H1 (cell line): ENCODE measurements at regions not wholly inside any gene's neighbourhood (a gene's known extent, or its start where the extent isn't known, plus 50 kb on each side); places are given as distances from the start of the nearest gene placed in this dataset.
A peak's percentile ranks its signal among the peaks of the same experiment; 100 is the strongest.

ENCODE experiments used
- CTCF ChIA-PET: fragments of 300-600 bp; sonication (Branson Sonifier 250); formaldehyde crosslinking; loops from one replicate; lab custom pipeline; 2021; ENCODE audit not compliant: partially characterized antibody; lab: Charles Lee
- POLR2A ChIA-PET: fragments of 300-600 bp; sonication (Branson Sonifier 250); formaldehyde crosslinking; loops from one replicate; lab custom pipeline; 2021; ENCODE audit warnings: inconsistent platforms; ENCODE audit not compliant: partially characterized antibody; lab: Charles Lee
- DNase-seq, 2 experiments: peaks; one replicate each; pipeline versions ENCODE4 v3.0.0 to v3.0.0-alpha.2; 2010 to 2022; ENCODE audit warnings: low spot score in 2 of 2, low read depth in 1 of 2, mixed read lengths in 1 of 2
- FAIRE-seq: peaks from 2 replicates; lab custom pipeline; 2011; peaks lifted over from hg19 to GRCh38; lab: Jason Lieb, UNC
- H2AFZ ChIP-seq: 2 replicates; pipeline ENCODE4 v1.8.1; 2012; ENCODE audit warnings: low read length, inconsistent platforms
- H2AK5ac ChIP-seq: 2 replicates; pipeline ENCODE4 v1.6.1; 2013; ENCODE audit warnings: low read depth, low read length
- H2BK120ac ChIP-seq: replicated peaks from 2 replicates; pipeline ENCODE3; 2013; ENCODE audit warnings: low read depth, low read length, inconsistent platforms
- H2BK12ac ChIP-seq: 2 replicates; pipeline ENCODE4 v1.6.1; 2013; ENCODE audit warnings: low read depth, low read length
- H2BK15ac ChIP-seq: 2 replicates; pipeline ENCODE4 v1.6.1; 2013; ENCODE audit warnings: low read length
- H2BK20ac ChIP-seq: 2 replicates; pipeline ENCODE4 v1.6.1; 2013; ENCODE audit warnings: low read length
- H2BK5ac ChIP-seq: 2 replicates; pipeline ENCODE4 v1.6.1; 2013; ENCODE audit warnings: low read depth, low read length
- H3K14ac ChIP-seq: 2 replicates; pipeline ENCODE4 v1.6.1; 2013; ENCODE audit warnings: inconsistent platforms; ENCODE audit not compliant: insufficient read length
- H3K18ac ChIP-seq: 2 replicates; pipeline ENCODE4 v1.6.1; 2013; ENCODE audit warnings: low read length; ENCODE audit errors: extremely low read depth
- H3K23ac ChIP-seq: 2 replicates; pipeline ENCODE4 v1.6.1; 2013; ENCODE audit warnings: inconsistent platforms; ENCODE audit not compliant: insufficient read length
- H3K23me2 ChIP-seq: 2 replicates; pipeline ENCODE4 v1.6.1; 2013; ENCODE audit warnings: low read depth, low read length
- H3K27ac ChIP-seq: 2 replicates; pipeline ENCODE4 v1.6.1; 2011; ENCODE audit warnings: low read depth, low read length, inconsistent platforms
- H3K27me3 ChIP-seq, 4 experiments: replicated peaks in 1 of 4; 1 replicate in 1 of 4; 2 replicates in 3 of 4; pipeline versions ENCODE4 v1.6.1 to v1.8.1; 2011 to 2013; ENCODE audit warnings: low read length in 3 of 4, mild to moderate bottlenecking in 3 of 4, inconsistent platforms in 2 of 4, mixed read lengths in 2 of 4, moderate library complexity in 1 of 4; ENCODE audit not compliant: control insufficient read depth in 3 of 4, insufficient read depth in 3 of 4; ENCODE audit errors: extremely low read depth in 1 of 4
- H3K36me3 ChIP-seq, 4 experiments: 2 replicates each; pipeline versions ENCODE4 v1.6.1 to v1.8.1; 2011 to 2013; ENCODE audit warnings: mild to moderate bottlenecking in 4 of 4, low read length in 3 of 4, moderate library complexity in 2 of 4, control low read depth in 1 of 4, inconsistent platforms in 1 of 4; ENCODE audit not compliant: insufficient read depth in 4 of 4, control insufficient read depth in 2 of 4
- H3K4ac ChIP-seq: replicated peaks from 2 replicates; pipeline ENCODE3; 2013; ENCODE audit warnings: low read length, low read depth, mixed read lengths, inconsistent platforms; ENCODE audit not compliant: insufficient read length
- H3K4me1 ChIP-seq, 4 experiments: replicated peaks in 1 of 4; 1 replicate in 1 of 4; 2 replicates in 3 of 4; pipeline versions ENCODE4 v1.6.1 to v1.8.1; 2011 to 2013; ENCODE audit warnings: low read length in 3 of 4, inconsistent platforms in 2 of 4, mixed read lengths in 1 of 4; ENCODE audit not compliant: insufficient read depth in 4 of 4, control insufficient read depth in 3 of 4
- H3K4me2 ChIP-seq, 2 experiments: 2 replicates each; pipeline versions ENCODE4 v1.6.1 to v1.8.1; 2011 to 2013; ENCODE audit warnings: low read depth in 2 of 2, low read length in 2 of 2, control low read depth in 1 of 2, inconsistent platforms in 1 of 2, mild to moderate bottlenecking in 1 of 2; ENCODE audit not compliant: insufficient read depth in 1 of 2
- H3K4me3 ChIP-seq, 4 experiments: fragments of 200-600, 300-600 bp in 1 of 4; sonication (generic), shearing (Covaris generic), sonication (Bioruptor Twin) in 1 of 4; 2 replicates each; pipeline versions ENCODE4 v1.5.1 to v1.8.1; 2011 to 2016; ENCODE audit warnings: low read length in 4 of 4, low read depth in 3 of 4, control low read depth in 2 of 4, inconsistent platforms in 2 of 4, mild to moderate bottlenecking in 2 of 4, mixed read lengths in 1 of 4, moderate library complexity in 1 of 4; ENCODE audit not compliant: insufficient read depth in 2 of 4; ENCODE audit errors: extremely low read depth in 1 of 4
- H3K56ac ChIP-seq: replicated peaks from 2 replicates; pipeline ENCODE3; 2013; ENCODE audit warnings: low read depth, mild to moderate bottlenecking, mixed read lengths, low read length, inconsistent platforms; ENCODE audit not compliant: insufficient read length
- H3K79me1 ChIP-seq: 2 replicates; pipeline ENCODE4 v1.6.1; 2013; ENCODE audit warnings: low read depth, low read length, control low read depth
- H3K79me2 ChIP-seq, 2 experiments: 2 replicates each; pipeline versions ENCODE4 v1.6.1 to v1.8.1; 2012 to 2013; ENCODE audit warnings: low read length in 2 of 2, mild to moderate bottlenecking in 2 of 2, inconsistent platforms in 1 of 2; ENCODE audit not compliant: insufficient read depth in 2 of 2, control insufficient read depth in 1 of 2
- H3K9ac ChIP-seq, 4 experiments: replicated peaks in 1 of 4; 1 replicate in 1 of 4; 2 replicates in 3 of 4; pipeline versions ENCODE4 v1.6.1 to v1.8.1; 2011 to 2013; ENCODE audit warnings: low read depth in 3 of 4, low read length in 3 of 4, control low read depth in 2 of 4, mild to moderate bottlenecking in 2 of 4, moderate library complexity in 2 of 4, inconsistent platforms in 1 of 4; ENCODE audit errors: extremely low read depth in 1 of 4
- H3K9me3 ChIP-seq, 2 experiments: 2 replicates each; pipeline versions ENCODE4 v1.6.1 to v1.8.1; 2012 to 2013; ENCODE audit warnings: mild to moderate bottlenecking in 2 of 2, moderate library complexity in 2 of 2, control low read depth in 1 of 2, inconsistent platforms in 1 of 2, low read depth in 1 of 2, low read length in 1 of 2, mixed read lengths in 1 of 2; ENCODE audit not compliant: insufficient read depth in 2 of 2
- H4K20me1 ChIP-seq, 2 experiments: replicated peaks in 1 of 2; 2 replicates each; pipeline versions ENCODE3 to v1.8.1; 2011 to 2013; ENCODE audit warnings: inconsistent platforms in 2 of 2, low read length in 2 of 2, mild to moderate bottlenecking in 1 of 2; ENCODE audit not compliant: insufficient read depth in 2 of 2, control insufficient read depth in 1 of 2
- H4K5ac ChIP-seq: 2 replicates; pipeline ENCODE4 v1.6.1; 2013; ENCODE audit warnings: low read length, low read depth, mixed read lengths, inconsistent platforms; ENCODE audit not compliant: insufficient read length
- H4K8ac ChIP-seq: 2 replicates; pipeline ENCODE4 v1.8.0; 2013; ENCODE audit warnings: mild to moderate bottlenecking, moderate library complexity, low read length, inconsistent platforms; ENCODE audit not compliant: insufficient read depth; ENCODE audit errors: extremely low read depth
- H4K91ac ChIP-seq: replicated peaks from 2 replicates; pipeline ENCODE3; 2013; ENCODE audit warnings: low read length, mixed read lengths, inconsistent platforms; ENCODE audit not compliant: insufficient read length
- CTCF ChIP-seq, 3 experiments: IDR thresholded peaks; 1 replicate in 2 of 3; 2 replicates in 1 of 3; pipeline versions ENCODE4 v1.5.1 to v1.6.1; 2011; ENCODE audit warnings: low read length in 3 of 3, mild to moderate bottlenecking in 3 of 3, inconsistent platforms in 2 of 3, low read depth in 1 of 3, moderate library complexity in 1 of 3; ENCODE audit not compliant: insufficient read depth in 1 of 3; ENCODE audit errors: control extremely low read depth in 1 of 3
- JUN ChIP-seq: IDR thresholded peaks from 2 replicates; pipeline ENCODE4 v1.6.1; 2011; ENCODE audit warnings: low read depth, mild to moderate bottlenecking, improper control_type of control experiment, low read length
- RAD21 ChIP-seq, 2 experiments: IDR thresholded peaks in 1 of 2; conservative IDR thresholded peaks in 1 of 2; 2 replicates each; pipeline ENCODE4 v1.6.1; 2011; ENCODE audit warnings: low read depth in 2 of 2, low read length in 2 of 2, improper control_type of control experiment in 1 of 2, inconsistent platforms in 1 of 2, mild to moderate bottlenecking in 1 of 2, moderate library complexity in 1 of 2
- WGBS, 2 experiments: shearing (Covaris generic) in 1 of 2; methylation state at CpG; one replicate each; pipeline versions ENCODE4 v1.1.6 to v1.1.7; 2013 to 2015; ENCODE audit warnings: low lambda C conversion rate in 2 of 2, mixed read lengths in 2 of 2, inconsistent platforms in 1 of 2, low coverage in 1 of 2, missing lambda C conversion rate in 1 of 2; ENCODE audit not compliant: insufficient replicate concordance in 2 of 2, insufficient coverage in 1 of 2, insufficient read length in 1 of 2; ENCODE audit errors: extremely low coverage in 1 of 2, missing lambda C conversion rate in 1 of 2; 5-methylcytosine and 5-hydroxymethylcytosine counted together

- no peak overlapping the region for H3K9ac ChIP-seq
- no peaks in the 10 kb centered on the region for H3K79me1 ChIP-seq
- H3K27me3 ChIP-seq = no peaks in the 10 kb centered on the region
- H3K4me3 ChIP-seq = no peak overlapping the region
- WGBS, 2 experiments = 81% methylated on average over 8 of the region's 8 CpGs; no CpG with 5 or more reads in 1 of the 2 experiments
- peak overlapping the region; percentile 70; the same call in 1 of the 2 replicates for H2AFZ ChIP-seq
- no peak overlapping the region for H2BK15ac ChIP-seq
- no peak overlapping the region for H2BK12ac ChIP-seq
- no peak overlapping the region for H3K56ac ChIP-seq
- H3K4ac ChIP-seq = no peak overlapping the region
- FAIRE-seq = peak; percentile 95
- peak in 2 of 3 experiments; percentile 24 to 52; a peak in 2 of 4 replicates for TF ChIP-seq CTCF (IDR thresholded peaks at IDR 0.05; ENCODE audit: control extremely low read depth in 1 of 3, insufficient read depth in 1 of 3, low read depth in 1 of 3, low read length in 3 of 3)
- peak; percentile 33 to 56; a peak in 3 of 4 replicates for TF ChIP-seq RAD21 (IDR thresholded peaks at IDR 0.05 in 1 of 2, conservative IDR thresholded peaks at IDR 0.05 in 1 of 2; ENCODE audit: low read depth in 2 of 2, low read length in 2 of 2)
- TF ChIP-seq JUN = no peak
- H3K14ac ChIP-seq = no peak overlapping the region
- no peaks in the 10 kb centered on the region for H4K20me1 ChIP-seq
- no peak overlapping the region for H4K91ac ChIP-seq
- H3K36me3 ChIP-seq = no peaks in the 10 kb centered on the region
- no peak overlapping the region for H4K8ac ChIP-seq
- H3K9me3 ChIP-seq = peaks cover 7 to 9% of the 10 kb centered on the region in 2 experiments; a peak in 3 of 4 replicates
- H2BK120ac ChIP-seq = no peak overlapping the region
- H2AK5ac ChIP-seq = no peak overlapping the region
- H2BK5ac ChIP-seq = no peak overlapping the region
- no peak overlapping the region for H4K5ac ChIP-seq
- no peaks in the 10 kb centered on the region for H3K79me2 ChIP-seq
- H3K23me2 ChIP-seq = no peaks in the 10 kb centered on the region
- no peak overlapping the region for H2BK20ac ChIP-seq
- H3K27ac ChIP-seq = no peak overlapping the region
- 0 out of 7 replicates have a peak, but pooled peaks cover 0 to under 1% (median 0%) of the 10 kb centered on the region in 4 experiments for H3K4me1 ChIP-seq
- no peak overlapping the region for H3K4me2 ChIP-seq
- CTCF ChIA-PET = interaction anchor here (1.5 kb wide), 1 partner anchor 16 kb away, joined by 4 read pairs; no protein-coding TSS in a partner anchor
- POLR2A ChIA-PET = no interaction called here
- H3K23ac ChIP-seq = no peak overlapping the region
- no peak for DNase-seq
- no peak overlapping the region for H3K18ac ChIP-seq
Observed at GRCh38 chrX:5236096-5236495, 992.6 kb downstream of the NLGN4X start.
